Anterior cingulate cortex (tissue), 58 donors: ENCODE measurements at regions not wholly inside any gene's neighbourhood (a gene's known extent, or its start where the extent isn't known, plus 50 kb on each side); places are given as distances from the start of the nearest gene placed in this dataset.
"Not testable (repeated sequence)": the region's sequence is repeated elsewhere in the genome, so short reads cannot be mapped to it uniquely, and the experiment has no call there.

ENCODE experiments used
- DNase-seq, 58 donors: peaks; one replicate each; lab custom pipeline; 2025; lab: John Stamatoyannopoulos, UW

DNA sequence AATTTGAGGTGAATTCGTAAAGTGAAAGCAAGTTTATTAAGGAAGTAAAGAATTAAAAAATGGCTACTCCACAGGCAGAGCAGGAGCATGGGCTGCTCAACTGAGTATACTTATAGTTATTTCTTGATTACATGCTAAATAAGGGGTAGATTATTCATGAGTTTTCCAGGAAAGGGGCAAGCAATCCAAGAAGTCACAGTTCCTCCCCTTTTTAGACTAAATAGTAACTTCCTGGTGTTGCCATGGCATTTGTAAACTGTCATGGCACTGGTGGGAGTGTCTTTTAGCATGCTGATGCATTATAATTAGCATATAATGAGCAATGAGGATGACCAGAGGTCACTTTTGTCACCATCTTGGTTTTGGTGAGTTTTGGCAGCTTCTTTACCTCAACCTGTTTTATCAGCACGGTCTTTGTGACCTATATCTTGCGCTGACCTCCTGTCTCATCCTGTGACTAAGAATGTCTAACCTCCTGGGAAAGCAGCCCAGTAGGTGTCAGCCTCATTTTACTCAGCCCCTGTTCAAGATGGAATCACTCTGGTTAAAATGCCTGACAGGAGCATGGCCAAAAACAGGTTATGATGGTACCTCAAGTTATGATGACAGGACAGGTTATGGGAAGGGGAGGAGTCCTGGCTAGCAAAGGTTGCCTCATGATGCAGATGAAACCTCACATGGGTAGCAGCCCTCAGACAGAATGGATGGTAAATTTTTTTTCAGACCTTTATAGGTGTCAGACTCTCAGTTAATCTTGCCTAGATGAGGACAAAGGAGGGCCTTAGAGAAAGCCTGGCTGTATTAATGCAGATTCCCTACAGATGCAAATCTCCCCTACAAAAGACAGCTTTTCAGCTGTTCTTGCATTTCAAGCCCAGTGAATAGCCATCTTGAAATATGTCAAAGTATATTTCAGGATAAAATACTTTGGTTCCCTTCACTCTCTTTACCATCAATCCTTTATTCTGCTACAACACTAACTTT is 49.7 kb downstream of the SIPA1L2 start:
- DNase-seq: no peak

DNA sequence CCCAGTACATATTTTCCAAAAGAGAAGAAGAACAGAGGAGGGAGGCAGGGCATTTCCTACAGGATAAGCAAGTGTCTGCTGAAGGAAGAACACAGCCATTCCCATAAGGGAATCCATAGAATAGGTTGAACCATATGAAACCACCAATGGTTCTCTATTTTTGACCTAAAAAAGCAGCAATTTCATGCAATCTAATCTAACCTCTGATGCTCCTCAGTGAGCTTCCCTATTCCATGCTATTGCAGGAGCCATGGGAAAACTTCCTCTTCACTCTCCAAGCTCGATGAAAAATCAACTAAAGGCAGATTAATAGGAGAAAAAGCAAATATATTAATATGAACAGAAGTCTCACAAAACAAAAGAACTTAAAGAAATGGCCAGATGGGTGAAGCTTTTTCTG is 50.5 kb downstream of the SIPA1L2 start:
- DNase-seq: no peak

DNA sequence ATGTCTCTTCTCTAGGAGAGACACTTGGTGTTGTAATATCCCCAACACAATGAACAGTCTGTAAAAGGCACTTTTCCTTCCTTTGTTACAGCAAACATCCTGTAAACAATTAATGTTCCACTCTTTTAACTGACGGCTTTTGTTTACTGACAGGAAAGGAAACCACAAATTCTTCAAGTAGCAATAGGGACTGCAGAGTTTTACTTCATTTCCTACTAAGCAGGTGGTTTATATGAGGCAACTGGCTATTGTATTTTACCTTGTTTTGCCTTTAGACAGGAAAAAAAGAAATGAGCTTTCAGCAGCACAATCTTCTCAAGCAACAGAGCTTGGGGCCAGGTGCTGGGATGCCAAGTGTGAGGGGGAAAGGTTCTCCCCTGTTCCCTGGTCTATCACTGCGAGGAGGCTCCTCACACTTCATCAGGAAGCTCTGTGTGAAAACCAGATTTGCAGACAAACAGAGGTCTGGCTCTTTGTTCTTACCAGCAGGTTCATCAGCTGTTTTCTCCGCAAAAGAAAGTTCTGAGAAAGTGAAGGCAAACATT is 51.2 kb downstream of the SIPA1L2 start:
- no peak for DNase-seq

DNA sequence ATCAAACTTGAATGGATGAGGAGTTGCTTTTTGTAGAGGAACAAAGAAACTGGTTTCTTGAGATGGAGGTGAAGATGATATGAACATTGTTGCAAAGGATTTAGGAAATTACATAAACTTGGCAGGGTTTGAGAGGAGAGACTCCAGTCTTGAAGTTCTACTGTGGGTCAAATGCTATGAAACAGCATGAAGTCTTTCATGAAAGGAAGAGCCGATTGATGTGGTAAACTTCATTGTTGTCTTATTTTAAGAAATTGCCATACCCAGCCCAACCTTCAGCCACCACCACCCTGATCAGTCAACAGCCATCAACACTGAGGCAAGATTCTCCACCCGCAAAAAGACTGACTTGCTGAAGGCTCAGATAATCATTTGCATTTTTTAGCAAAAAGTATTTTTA is 52.2 kb downstream of the SIPA1L2 start:
- DNase-seq: no peak

DNA sequence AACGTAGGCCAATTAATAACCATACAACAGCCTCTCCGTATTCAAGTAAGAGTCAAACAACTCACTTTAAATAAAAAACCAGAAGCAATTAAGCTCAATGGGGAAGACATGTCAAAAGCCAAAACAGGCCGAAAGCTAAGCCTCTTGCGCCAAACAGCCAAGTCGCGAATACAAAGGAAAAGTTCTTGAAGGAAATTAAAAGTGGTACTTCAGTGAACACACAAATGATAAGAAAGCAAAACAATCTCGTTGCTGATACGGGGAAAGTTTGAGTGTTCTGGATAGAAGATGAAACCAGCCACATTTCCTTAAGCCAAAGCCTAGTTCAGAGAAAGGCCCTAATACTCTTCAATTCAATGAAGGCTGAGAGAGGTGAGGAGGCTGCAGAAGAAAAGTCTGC is 53.4 kb downstream of the SIPA1L2 start:
- no peak for DNase-seq

- DNase-seq: no peak
These were observed 54.2 kb downstream of the SIPA1L2 start for GRCh38 chr1:232575763-232576040.

DNA sequence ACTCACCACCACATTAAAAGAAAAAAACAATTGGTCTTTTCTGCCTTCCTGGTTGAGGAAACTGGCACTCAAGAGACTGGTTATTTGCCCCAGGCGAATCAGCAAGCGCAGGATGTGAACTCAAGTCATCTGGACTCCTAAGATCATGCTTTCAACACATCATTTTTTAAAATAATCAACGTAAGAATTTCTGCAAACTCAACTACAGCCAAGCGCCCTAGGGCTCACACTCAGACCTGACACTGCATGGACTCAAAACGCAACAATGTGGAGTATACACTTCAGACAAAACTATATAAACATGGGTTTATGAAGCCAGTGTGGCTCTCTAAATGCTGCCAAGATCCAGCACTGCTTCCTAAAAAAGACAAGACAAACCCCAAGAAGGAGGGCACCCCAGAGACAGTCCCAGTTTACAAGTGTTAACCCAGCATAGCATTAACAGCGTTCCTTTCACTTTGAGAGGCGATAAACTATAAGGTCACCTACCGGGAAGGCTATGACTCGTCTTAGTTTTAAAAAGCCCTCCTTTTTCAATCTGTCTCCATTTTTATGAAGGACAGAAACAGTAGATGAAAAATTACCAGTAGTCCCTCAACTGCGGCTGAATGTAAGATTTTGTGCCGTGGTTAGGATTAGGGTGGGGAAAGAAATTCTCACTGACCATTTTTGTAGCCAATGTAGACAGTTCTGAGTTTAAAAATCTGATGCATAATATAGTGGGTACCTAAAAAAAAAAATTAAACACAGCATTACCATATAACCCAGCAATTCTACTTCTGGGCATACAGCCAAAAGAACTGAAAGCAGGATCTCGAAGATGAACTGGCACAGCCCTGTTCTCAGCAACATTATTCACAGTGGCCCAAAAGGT is 54.8 kb downstream of the SIPA1L2 start:
- no peak for DNase-seq

GRCh38 chr1:232574077-232574476 is 55.9 kb downstream of the SIPA1L2 start:
- no peak for DNase-seq

DNA sequence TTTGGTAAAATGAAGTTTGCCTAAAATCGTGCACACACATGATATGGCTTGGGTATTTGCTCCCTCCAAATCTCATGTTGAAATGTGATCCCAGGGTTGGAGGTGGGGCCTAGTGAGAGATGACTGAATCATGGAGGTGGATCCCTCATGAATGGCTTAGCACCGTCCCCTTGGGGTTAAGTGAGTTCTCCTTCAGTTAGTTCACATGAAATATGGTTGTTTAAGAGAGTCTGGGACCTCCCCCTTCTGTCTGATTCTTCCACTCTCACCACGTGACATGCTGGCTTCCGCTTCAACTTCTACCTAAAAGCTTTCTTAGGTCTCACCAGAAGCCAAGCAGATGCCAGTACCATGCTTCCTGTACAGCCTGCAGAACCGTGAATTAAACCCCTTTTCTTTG is 58.4 kb downstream of the SIPA1L2 start:
- no peak for DNase-seq

- DNase-seq: no peak
These were observed 59.9 kb downstream of the SIPA1L2 start for GRCh38 chr1:232570007-232570406.

DNA sequence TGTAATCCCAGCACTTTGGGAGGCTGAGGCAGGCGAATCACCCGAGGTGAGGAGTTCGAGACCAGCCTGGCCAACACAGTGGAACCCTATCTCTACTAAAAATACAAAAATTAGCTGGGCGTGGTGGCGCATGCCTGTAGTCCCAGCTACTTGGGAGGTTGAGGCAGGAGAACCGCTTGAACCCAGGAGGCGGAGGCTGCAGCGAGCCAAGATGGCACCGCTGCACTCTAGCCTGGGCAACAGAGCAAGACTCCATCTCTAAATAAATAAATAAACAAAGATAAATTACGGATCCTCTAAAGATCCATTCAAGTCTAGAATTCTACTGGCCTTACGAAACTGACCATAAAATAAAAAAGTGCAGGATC is 60.4 kb downstream of the SIPA1L2 start:
- not testable (repeated sequence) for DNase-seq

- no peak for DNase-seq
These were observed 60.9 kb downstream of the SIPA1L2 start for GRCh38 chr1:232568906-232569553.

DNA sequence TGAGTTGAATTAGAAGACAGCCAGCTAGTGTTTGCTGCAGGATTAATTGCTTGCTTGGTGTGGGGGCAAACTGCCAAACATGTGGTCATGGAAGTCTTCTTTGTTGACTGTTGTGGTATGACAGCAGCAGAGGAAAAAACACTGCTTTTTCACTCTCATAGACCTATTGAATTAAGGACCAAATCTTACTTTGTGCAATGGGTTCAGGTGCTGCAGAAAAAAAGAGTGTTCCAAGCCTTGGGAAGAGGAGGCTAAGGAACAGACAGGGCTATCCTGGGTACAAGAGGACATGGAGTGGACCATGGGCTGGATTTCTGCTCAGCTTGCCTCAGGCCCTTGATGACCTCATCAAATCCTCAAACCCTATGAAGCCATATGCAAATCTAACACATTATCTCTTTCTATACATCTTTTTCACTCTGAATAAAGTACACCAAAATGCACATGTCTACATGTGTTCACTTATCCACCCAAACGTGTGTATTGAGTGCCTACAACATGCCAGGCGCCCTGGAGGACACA is 61.5 kb downstream of the SIPA1L2 start:
- DNase-seq: peak in 3 of 58 donors; percentile 4 to 64 (median 10)

DNA sequence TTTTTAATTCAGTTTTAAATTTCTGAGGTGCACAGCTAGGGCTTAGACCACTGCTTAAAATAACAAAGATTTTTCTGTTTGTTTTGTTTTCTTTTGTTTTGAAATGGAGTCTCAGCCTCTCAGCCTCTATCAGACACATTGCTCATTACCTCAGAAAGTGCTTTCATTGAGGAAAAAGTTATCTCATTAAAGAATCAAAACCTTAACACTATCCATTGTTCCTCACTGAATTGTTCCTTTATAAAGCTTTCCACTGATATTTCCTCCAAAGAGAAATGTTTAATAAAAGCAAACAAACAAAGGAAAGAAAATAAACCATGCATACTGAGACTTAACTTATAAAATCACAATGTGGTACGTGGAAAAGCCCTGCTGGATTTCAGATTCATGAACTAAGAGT is 63.8 kb downstream of the SIPA1L2 start:
- no peak for DNase-seq

DNA sequence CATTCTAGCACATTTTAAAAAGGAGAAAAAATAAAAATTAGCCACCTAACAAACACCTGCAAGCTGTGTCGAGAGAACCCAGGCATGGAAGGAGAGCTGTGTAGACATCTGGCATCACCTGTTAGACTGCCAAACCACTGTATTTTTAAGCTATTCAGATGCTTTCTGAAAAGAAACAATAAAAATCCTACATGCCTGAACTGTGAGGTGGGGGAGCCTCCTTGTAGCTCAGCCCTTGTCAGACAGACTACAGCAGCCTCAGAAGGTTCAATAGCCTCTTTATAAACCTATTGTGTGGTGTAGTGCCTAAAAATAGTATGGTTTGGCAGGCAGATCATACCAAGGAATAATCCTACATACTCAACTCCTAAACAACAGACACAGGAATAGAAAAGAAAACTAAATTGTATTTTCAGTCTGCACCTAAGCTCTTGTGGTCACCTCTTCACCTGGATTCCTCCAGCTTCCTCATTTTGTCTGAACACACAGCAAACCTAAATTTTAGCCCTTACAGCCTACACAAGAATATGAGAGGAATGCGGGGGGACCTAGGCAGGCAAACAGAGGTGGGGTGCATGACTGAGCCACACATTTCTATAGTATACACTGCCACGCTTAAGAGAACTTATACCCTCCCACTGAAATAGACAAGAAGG is 67.0 kb downstream of the SIPA1L2 start:
- DNase-seq: no peak

- no peak for DNase-seq
These were observed 68.6 kb downstream of the SIPA1L2 start for GRCh38 chr1:232561381-232561780.

- DNase-seq: no peak
These were observed 69.0 kb downstream of the SIPA1L2 start for GRCh38 chr1:232560940-232561339.

DNA sequence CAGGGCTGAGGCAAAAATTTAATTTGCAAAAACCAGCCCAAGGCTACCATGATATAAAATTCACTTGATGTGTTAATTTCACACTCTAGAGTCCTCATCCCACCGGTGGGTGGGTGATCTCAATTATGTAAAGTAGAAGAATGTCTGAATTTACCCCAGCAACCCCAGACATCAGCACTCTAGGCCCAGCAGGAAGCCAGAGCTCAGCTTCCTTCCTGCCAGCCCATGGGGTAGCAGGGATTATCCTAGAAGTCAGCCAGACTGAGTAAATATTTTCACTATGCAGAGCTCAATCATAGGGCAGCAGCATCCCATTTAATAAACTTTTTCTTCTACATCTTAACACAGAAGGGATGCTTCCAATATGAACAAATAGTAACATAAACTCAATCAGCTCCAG is 71.0 kb downstream of the SIPA1L2 start:
- DNase-seq: no peak

- DNase-seq: no peak
These were observed 72.3 kb downstream of the SIPA1L2 start for GRCh38 chr1:232557502-232558191.
